Sigmoid colon (tissue), 4 donors: ENCODE measurements at regions not wholly inside any gene's neighbourhood (a gene's known extent, or its start where the extent isn't known, plus 50 kb on each side); places are given as distances from the start of the nearest gene placed in this dataset.

Experiments
- CTCF ChIP-seq, 4 experiments: fragments of 450-650 bp in 3 of 4; fragments of 200-600 bp in 1 of 4; IDR thresholded peaks; one replicate each; pipeline ENCODE4 v1.5.1; 2016 to 2019; ENCODE audit warnings: antibody characterized with exemption in 4 of 4, mild to moderate bottlenecking in 3 of 4, moderate library complexity in 2 of 4
- POLR2AphosphoS5 ChIP-seq, 4 donors: sonication (generic); formaldehyde crosslinking; IDR thresholded peaks; one replicate each; pipeline ENCODE4 v1.6.1; 2017; ENCODE audit warnings: antibody characterized with exemption in 4 of 4

GRCh38 chr4:24094726-24095125 lies 204.9 kb upstream of the PPARGC1A start:
- TF ChIP-seq POLR2AphosphoS5 (IDR thresholded peaks at IDR 0.05), result no peak
- TF ChIP-seq CTCF (IDR thresholded peaks at IDR 0.05), result no peak
